Common myeloid progenitor, CD34-positive (primary cell): ENCODE measurements at regions not wholly inside any gene's neighbourhood (a gene's known extent, or its start where the extent isn't known, plus 50 kb on each side); places are given as distances from the start of the nearest gene placed in this dataset.

Experiments
- CTCF ChIA-PET: fragments of 350-600 bp; sonication (Branson Sonifier 250); formaldehyde crosslinking; loops from one replicate; lab custom pipeline; 2021; ENCODE audit warnings: antibody characterized with exemption; lab: Charles Lee
- POLR2A ChIA-PET: fragments of 350-600 bp; sonication (Branson Sonifier 250); formaldehyde crosslinking; loops from one replicate; lab custom pipeline; 2021; ENCODE audit warnings: antibody characterized with exemption; lab: Charles Lee
- DNase-seq, 3 donors: peaks; one replicate each; pipeline versions ENCODE4 v3.0.0 to v3.0.0-alpha.2; 2013
- H3K27ac ChIP-seq, 2 experiments: 1 replicate in 1 of 2; 2 replicates in 1 of 2; pipeline ENCODE4 v1.7.0; 2013; ENCODE audit warnings: inconsistent platforms in 2 of 2, low read length in 2 of 2, mild to moderate bottlenecking in 2 of 2, low read depth in 1 of 2, moderate library complexity in 1 of 2; ENCODE audit not compliant: severe bottlenecking in 2 of 2, insufficient read depth in 1 of 2, poor library complexity in 1 of 2
- H3K27me3 ChIP-seq, 5 experiments: replicated peaks in 2 of 5; 1 replicate in 3 of 5; 2 replicates in 2 of 5; pipeline versions ENCODE4 v1.6.1 to v1.7.0; 2013; ENCODE audit warnings: low read length in 4 of 5, mild to moderate bottlenecking in 2 of 5, moderate library complexity in 2 of 5, inconsistent platforms in 1 of 5; ENCODE audit not compliant: insufficient read depth in 5 of 5, control insufficient read depth in 4 of 5
- H3K36me3 ChIP-seq, 4 experiments: 1 replicate in 2 of 4; 2 replicates in 2 of 4; pipeline versions ENCODE4 v1.6.1 to v1.7.0; 2013; ENCODE audit warnings: low read length in 3 of 4, control low read depth in 1 of 4, mild to moderate bottlenecking in 1 of 4; ENCODE audit not compliant: control insufficient read depth in 4 of 4, insufficient read depth in 4 of 4
- H3K4me1 ChIP-seq, 4 experiments: 1 replicate in 3 of 4; 2 replicates in 1 of 4; pipeline versions ENCODE4 v1.6.1 to v1.7.1; 2013; ENCODE audit warnings: low read length in 3 of 4, mild to moderate bottlenecking in 3 of 4, control low read depth in 1 of 4, inconsistent platforms in 1 of 4, moderate library complexity in 1 of 4; ENCODE audit not compliant: control insufficient read depth in 4 of 4, insufficient read depth in 4 of 4; ENCODE audit errors: control extremely low read depth in 1 of 4
- H3K4me3 ChIP-seq, 7 experiments: 1 replicate in 4 of 7; 2 replicates in 3 of 7; pipeline versions ENCODE4 v1.5.1 to v1.7.0; 2013; ENCODE audit warnings: mild to moderate bottlenecking in 7 of 7, low read length in 6 of 7, moderate library complexity in 6 of 7, inconsistent platforms in 2 of 7, low read depth in 2 of 7, control low read depth in 1 of 7; ENCODE audit not compliant: insufficient read depth in 4 of 7, control insufficient read depth in 1 of 7; ENCODE audit errors: extremely low read depth in 1 of 7
- H3K9me3 ChIP-seq, 5 experiments: 1 replicate in 4 of 5; 2 replicates in 1 of 5; pipeline versions ENCODE4 v1.6.1 to v1.7.1; 2013; ENCODE audit warnings: low read length in 4 of 5, mild to moderate bottlenecking in 2 of 5, inconsistent platforms in 1 of 5, low read depth in 1 of 5, moderate library complexity in 1 of 5; ENCODE audit not compliant: control insufficient read depth in 4 of 5, insufficient read depth in 2 of 5; ENCODE audit errors: control extremely low read depth in 1 of 5
- WGBS: methylation state at CpG from one replicate; pipeline ENCODE4 v1.1.5; 2013; ENCODE audit not compliant: insufficient coverage; 5-methylcytosine and 5-hydroxymethylcytosine counted together

DNA sequence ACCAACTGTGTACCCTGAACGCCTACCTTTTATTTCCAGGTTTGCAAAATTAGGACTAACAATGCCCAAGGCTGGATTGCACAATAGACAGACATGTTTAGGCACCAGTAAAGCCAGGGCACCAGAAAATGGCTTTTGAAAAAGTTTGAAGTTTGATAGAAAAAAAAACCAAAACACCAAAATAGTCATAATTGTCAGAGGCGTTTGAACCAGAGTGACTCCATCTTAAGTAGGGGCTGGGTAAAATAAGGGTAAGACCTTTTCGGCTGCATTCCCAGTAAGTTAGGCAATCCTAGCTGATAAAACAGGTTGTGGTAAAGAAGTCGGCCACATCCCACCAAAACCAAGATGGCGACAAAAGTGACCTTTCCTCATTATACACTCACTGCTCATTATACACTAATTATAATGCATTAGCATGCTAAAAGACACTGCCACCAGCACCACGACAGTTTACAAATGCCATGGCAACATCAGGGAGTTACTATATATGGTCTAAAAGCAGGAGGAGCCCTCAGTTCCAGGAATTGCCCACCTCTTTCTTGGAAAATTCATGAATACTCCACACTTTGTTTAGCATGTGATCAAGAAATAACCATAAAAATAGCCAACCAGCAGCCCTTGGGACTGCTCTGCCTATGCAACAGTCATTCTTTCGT is 71.2 kb upstream of the EPCAM start:
- no peaks in the 10 kb centered on the region for H3K9me3 ChIP-seq
- CTCF ChIA-PET: no interaction called here
- no peak for DNase-seq
- POLR2A ChIA-PET: no interaction called here
- no peak overlapping the region for H3K27ac ChIP-seq
- peaks cover 17 to 63% (median 32%) of the 10 kb centered on the region in 4 experiments for H3K4me1 ChIP-seq
- WGBS: 97% methylated on average over 6 of the region's 7 CpGs
- H3K36me3 ChIP-seq: no peaks in the 10 kb centered on the region
- no peaks in the 10 kb centered on the region for H3K27me3 ChIP-seq
- H3K4me3 ChIP-seq: no peak overlapping the region

DNA sequence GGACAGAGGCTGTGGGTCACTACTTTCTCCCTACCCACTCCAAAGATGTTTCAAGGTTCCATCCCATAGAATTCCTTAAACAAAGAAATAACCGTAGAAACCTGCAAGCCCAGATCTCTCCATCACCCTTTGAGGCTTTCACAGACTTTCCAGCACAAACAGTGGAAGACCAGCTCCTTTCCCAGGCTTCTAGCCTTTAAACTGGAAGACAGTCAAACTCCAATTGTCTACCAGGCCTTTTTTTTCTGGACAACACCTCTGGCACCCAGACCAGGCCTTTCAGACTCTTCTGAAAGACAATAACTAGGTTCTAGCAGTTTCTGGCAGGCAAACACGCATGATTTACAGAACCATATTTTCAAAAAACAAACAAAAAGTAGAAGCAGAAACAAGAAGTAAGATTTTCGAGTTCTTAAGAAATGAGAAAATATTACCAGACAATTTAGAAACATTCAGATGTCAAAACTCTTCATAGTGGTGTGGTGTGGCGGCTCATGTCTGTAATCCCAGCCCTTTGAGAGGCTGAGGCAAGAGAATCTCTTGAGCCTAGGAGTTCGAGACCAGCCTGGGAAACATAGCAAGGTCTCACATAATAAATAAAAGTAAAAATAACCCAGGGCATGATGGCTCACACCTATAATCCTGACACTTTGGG is 73.0 kb upstream of the EPCAM start:
- POLR2A ChIA-PET: no interaction called here
- H3K27ac ChIP-seq: no peak overlapping the region
- no peak for DNase-seq
- 89% methylated on average over 1 of the region's 5 CpGs for WGBS
- CTCF ChIA-PET: interaction anchor here (1.2 kb wide), 1 partner anchor 13 kb away, joined by 3 read pairs; no protein-coding TSS in a partner anchor
- H3K4me3 ChIP-seq: no peak overlapping the region
- H3K27me3 ChIP-seq: no peaks in the 10 kb centered on the region
- H3K9me3 ChIP-seq: no peaks in the 10 kb centered on the region
- peaks cover 12 to 53% (median 26%) of the 10 kb centered on the region in 4 experiments for H3K4me1 ChIP-seq
- no peaks in the 10 kb centered on the region for H3K36me3 ChIP-seq

DNA sequence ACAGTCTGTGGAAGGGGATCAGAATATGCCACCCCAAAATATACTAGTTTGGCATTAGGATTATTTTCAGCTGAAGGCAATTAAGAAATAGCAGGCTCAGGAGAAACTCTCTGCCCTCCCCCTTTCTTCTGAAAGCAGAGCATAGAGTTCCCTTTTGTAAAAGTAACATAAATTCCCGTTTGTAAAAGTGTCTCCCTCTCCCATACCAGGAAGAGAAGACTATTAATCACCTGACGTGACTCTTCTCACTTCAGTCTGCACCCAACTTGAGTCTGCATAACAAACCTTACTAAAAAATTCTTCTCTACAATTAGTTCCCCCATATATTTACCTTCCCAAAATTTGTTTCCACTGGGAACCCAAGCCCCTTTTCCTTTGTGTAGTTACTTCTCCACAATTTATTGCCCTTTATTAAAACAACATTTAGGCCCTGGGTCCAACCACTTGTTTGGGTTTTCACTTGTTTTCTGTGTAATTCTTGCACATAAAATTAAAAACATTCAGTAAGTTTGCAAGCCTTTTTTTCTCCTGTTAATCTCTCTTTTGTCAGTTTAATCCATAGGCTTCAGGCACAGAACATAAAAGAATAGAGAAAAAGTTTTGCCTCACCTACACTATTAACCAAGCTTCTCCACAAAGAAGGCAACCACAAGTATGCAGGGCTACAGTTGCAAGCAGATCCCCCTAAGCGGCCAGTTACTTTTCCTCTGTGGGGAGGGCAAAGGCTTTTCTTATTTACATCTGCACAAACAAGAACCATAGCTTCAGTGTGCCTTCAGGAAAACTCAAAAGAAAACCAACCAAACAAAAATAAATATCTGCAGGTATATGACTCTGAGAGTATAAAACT is 73.8 kb upstream of the EPCAM start:
- Histone ChIP-seq H3K36me3 (no peaks in the 10 kb centered on the region), H3K9me3 (no peaks in the 10 kb centered on the region), H3K27me3 (no peaks in the 10 kb centered on the region), H3K4me1 (peaks cover 5 to 46% (median 19%) of the 10 kb centered on the region in 4 experiments), H3K27ac (no peak overlapping the region), H3K4me3 (no peak overlapping the region)
- POLR2A ChIA-PET: no interaction called here
- CTCF ChIA-PET: interaction anchor here (1.6 kb wide), 1 partner anchor 26 kb away, joined by 3 read pairs; no protein-coding TSS in a partner anchor
- no CpG with 5 or more reads among the region's 3 CpGs for WGBS
- no peak for DNase-seq

DNA sequence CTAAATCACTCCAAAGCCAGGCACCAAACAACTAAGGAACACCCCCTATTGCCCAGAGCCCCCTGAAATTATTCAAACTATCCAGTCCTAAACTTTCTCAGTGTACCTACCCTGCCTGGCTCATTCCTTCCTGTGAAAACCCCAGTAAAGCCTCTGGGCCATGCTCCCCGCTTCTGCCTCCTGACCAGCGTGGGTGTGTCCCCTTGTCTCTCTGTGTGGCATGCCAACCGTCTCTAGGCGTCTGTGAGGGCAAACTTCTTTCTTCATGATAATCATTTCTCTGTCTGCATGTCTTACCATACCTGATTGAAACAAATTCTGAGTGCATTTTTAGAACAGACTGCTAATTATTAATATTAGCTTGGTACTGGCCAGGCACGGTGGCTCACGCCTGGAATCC is 75.1 kb upstream of the EPCAM start:
- DNase-seq: no peak
- 84% methylated on average over 5 of the region's 6 CpGs for WGBS
- H3K27me3 ChIP-seq: no peaks in the 10 kb centered on the region
- POLR2A ChIA-PET: no interaction called here
- H3K4me1 ChIP-seq: peaks cover 0 to 37% (median 13%) of the 10 kb centered on the region in 4 experiments
- peaks cover 0 to under 1% (median 0%) of the 10 kb centered on the region in 5 experiments for H3K9me3 ChIP-seq
- H3K27ac ChIP-seq: no peak overlapping the region
- H3K36me3 ChIP-seq: no peaks in the 10 kb centered on the region
- CTCF ChIA-PET: interaction anchor here (1.6 kb wide), 1 partner anchor 28 kb away, joined by 3 read pairs; no protein-coding TSS in a partner anchor
- no peak overlapping the region for H3K4me3 ChIP-seq

DNA sequence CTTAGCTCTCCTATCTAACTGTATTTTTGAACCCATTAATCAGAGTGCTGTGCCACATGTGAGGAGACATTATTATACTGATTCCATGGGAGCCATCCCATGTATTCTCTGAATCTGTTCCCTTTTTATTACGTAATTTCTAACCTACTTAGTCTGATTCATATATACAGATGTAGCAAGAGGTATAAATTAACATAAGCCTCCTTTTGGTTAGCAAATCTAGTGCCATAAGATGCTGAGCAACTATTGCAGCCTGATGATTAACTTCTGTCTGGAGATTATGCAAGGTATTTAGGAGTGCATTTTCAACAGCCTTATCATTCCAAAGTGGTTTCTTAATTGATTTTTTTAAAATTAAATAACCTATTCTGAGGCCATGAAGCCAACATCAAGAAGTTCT is 80.2 kb upstream of the EPCAM start:
- CTCF ChIA-PET: interaction anchor here (1.1 to 1.9 kb wide), 3 partner anchors 12 to 29 kb away, joined by 3 to 4 read pairs (median 4); no protein-coding TSS in a partner anchor
- H3K9me3 ChIP-seq: peaks cover 0 to 1% (median 0%) of the 10 kb centered on the region in 5 experiments
- WGBS: no CpG with 5 or more reads among the region's 1 CpG
- POLR2A ChIA-PET: no interaction called here
- peaks cover 0 to 2% (median under 1%) of the 10 kb centered on the region in 4 experiments for H3K4me1 ChIP-seq
- H3K27ac ChIP-seq: no peak overlapping the region
- H3K36me3 ChIP-seq: no peaks in the 10 kb centered on the region
- DNase-seq: no peak
- no peaks in the 10 kb centered on the region for H3K27me3 ChIP-seq
- H3K4me3 ChIP-seq: no peak overlapping the region

DNA sequence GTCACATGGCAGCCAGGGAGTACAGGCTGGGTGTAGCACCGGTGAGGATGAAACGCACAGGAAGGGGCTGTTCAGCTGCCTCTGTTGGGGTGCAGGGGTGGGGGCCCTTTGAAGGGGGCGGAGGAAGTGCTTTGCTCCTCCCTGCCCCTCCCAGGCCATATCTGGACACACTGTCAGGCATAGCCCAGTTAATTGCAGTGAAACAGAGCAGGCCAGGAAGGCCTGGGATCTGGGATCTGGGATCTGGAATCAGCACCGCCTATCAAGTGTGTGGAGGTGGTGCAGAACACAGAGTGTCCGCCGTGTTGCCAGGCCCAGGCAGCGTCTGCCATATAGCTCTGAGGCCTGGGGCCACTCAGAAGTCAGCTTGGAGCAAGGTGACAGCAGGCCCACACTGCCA is 85.5 kb upstream of the EPCAM start:
- Histone ChIP-seq H3K4me1 (no peaks in the 10 kb centered on the region), H3K27ac (no peak overlapping the region), H3K36me3 (no peaks in the 10 kb centered on the region), H3K9me3 (no peaks in the 10 kb centered on the region), H3K27me3 (no peaks in the 10 kb centered on the region), H3K4me3 (no peak overlapping the region)
- CTCF ChIA-PET: interaction anchor here (1.4 to 3.5 kb wide), 3 partner anchors 11 to 40 kb away, joined by 3 to 13 read pairs (median 8); no protein-coding TSS in a partner anchor
- WGBS: 97% methylated on average over 4 of the region's 7 CpGs
- no peak for DNase-seq
- POLR2A ChIA-PET: interaction anchor here (0.8 kb wide), 1 partner anchor 87 kb away, joined by 3 read pairs; no protein-coding TSS in a partner anchor
